SK-N-SH treated with all-trans-retinoic acid at 6 μM for 48 hours (cell line): ENCODE measurements at regions not wholly inside any gene's neighbourhood (a gene's known extent, or its start where the extent isn't known, plus 50 kb on each side); places are given as distances from the start of the nearest gene placed in this dataset.

Source experiments
- ATAC-seq: fragments of 200-7000 bp; cut with Tn5 transposase; 3 replicates; pipeline ENCODE4 v1.9.1; 2020; ENCODE audit warnings: mild to moderate bottlenecking, moderate library complexity
- ARNTL ChIP-seq: fragments of 450-650 bp; formaldehyde crosslinking; IDR thresholded peaks from 2 replicates; pipeline ENCODE4 v1.5.0; 2020; ENCODE audit warnings: low read depth, mild to moderate bottlenecking, moderate library complexity, borderline replicate concordance
- BACH2 ChIP-seq: fragments of 250-450 bp; sonication (Bioruptor Pico); IDR thresholded peaks from 2 replicates; pipeline ENCODE4 v1.9.0; 2021; ENCODE audit warnings: mild to moderate bottlenecking, borderline replicate concordance
- CSDC2 ChIP-seq: fragments of 250-450 bp; sonication (Bioruptor Pico); IDR thresholded peaks from 2 replicates; pipeline ENCODE4 v1.5.0; 2020; ENCODE audit warnings: mild to moderate bottlenecking, moderate library complexity
- ESRRG ChIP-seq: fragments of 250-450 bp; sonication (Bioruptor Pico); IDR thresholded peaks from 2 replicates; pipeline ENCODE4 v1.6.1; 2021; ENCODE audit warnings: mild to moderate bottlenecking
- GLIS3 ChIP-seq: fragments of 250-450 bp; sonication (Bioruptor Pico); IDR thresholded peaks from 2 replicates; pipeline ENCODE4 v1.5.0; 2020; ENCODE audit warnings: mild to moderate bottlenecking, moderate library complexity
- ISL1 ChIP-seq: fragments of 250-450 bp; sonication (Bioruptor Pico); IDR thresholded peaks from 2 replicates; pipeline ENCODE4 v2.1.2; 2022; ENCODE audit warnings: mild to moderate bottlenecking, moderate library complexity
- OSR1 ChIP-seq: fragments of 250-450 bp; sonication (Bioruptor Pico); IDR thresholded peaks from 2 replicates; pipeline ENCODE4 v1.8.0; 2022; ENCODE audit warnings: moderate library complexity, mild to moderate bottlenecking, inconsistent platforms
- RARB ChIP-seq: fragments of 250-450 bp; sonication (Bioruptor Pico); IDR thresholded peaks from 2 replicates; pipeline ENCODE4 v1.8.0; 2021; ENCODE audit warnings: mild to moderate bottlenecking, moderate library complexity
- TOX ChIP-seq: fragments of 250-450 bp; sonication (Bioruptor Pico); IDR thresholded peaks from 2 replicates; pipeline ENCODE4 v1.8.0; 2021; ENCODE audit warnings: mild to moderate bottlenecking, moderate library complexity, borderline replicate concordance
- ZC3H10 ChIP-seq: fragments of 250-450 bp; sonication (Bioruptor Pico); IDR thresholded peaks from 2 replicates; pipeline ENCODE4 v1.5.1; 2021; ENCODE audit warnings: mild to moderate bottlenecking, moderate library complexity
- ZFP3 ChIP-seq: fragments of 250-450 bp; sonication (Bioruptor Pico); IDR thresholded peaks from 2 replicates; pipeline ENCODE4 v1.5.0; 2020; ENCODE audit warnings: mild to moderate bottlenecking, moderate library complexity
- ZFP30 ChIP-seq: fragments of 450-650 bp; formaldehyde crosslinking; IDR thresholded peaks from 2 replicates; pipeline ENCODE4 v1.5.0; 2022; ENCODE audit warnings: mild to moderate bottlenecking, moderate library complexity
- ZNF565 ChIP-seq: fragments of 450-650 bp; formaldehyde crosslinking; conservative IDR thresholded peaks from 2 replicates; pipeline ENCODE4 v1.5.0; 2020; ENCODE audit warnings: low read depth, mild to moderate bottlenecking, moderate library complexity
- ZNF70 ChIP-seq: fragments of 450-650 bp; formaldehyde crosslinking; IDR thresholded peaks from 2 replicates; pipeline ENCODE4 v1.5.0; 2020; ENCODE audit warnings: mild to moderate bottlenecking, moderate library complexity
- ZNF8 ChIP-seq: fragments of 450-650 bp; formaldehyde crosslinking; IDR thresholded peaks from 2 replicates; pipeline ENCODE4 v1.5.0; 2020; ENCODE audit warnings: mild to moderate bottlenecking, moderate library complexity
- TF ChIP-seq, protein P1 (sequence below): fragments of 250-450 bp; sonication (Bioruptor Pico); IDR thresholded peaks from 2 replicates; pipeline ENCODE4 v1.5.1; 2021; ENCODE audit warnings: mild to moderate bottlenecking, moderate library complexity
- TF ChIP-seq, protein P2 (sequence below): fragments of 250-450 bp; sonication (Bioruptor Pico); IDR thresholded peaks from 2 replicates; pipeline ENCODE4 v1.5.1; 2020; ENCODE audit warnings: low read depth, mild to moderate bottlenecking, moderate library complexity
- TF ChIP-seq, protein P3 (sequence below): fragments of 250-450 bp; sonication (Bioruptor Pico); IDR thresholded peaks from 2 replicates; pipeline ENCODE4 v1.5.0; 2020; ENCODE audit warnings: mild to moderate bottlenecking, moderate library complexity
- TF ChIP-seq, protein P4 (sequence below): fragments of 250-450 bp; sonication (Bioruptor Pico); IDR thresholded peaks from 2 replicates; pipeline ENCODE4 v1.8.0; 2020; ENCODE audit warnings: mild to moderate bottlenecking, moderate library complexity, borderline replicate concordance
- TF ChIP-seq, protein P5 (sequence below): fragments of 250-450 bp; sonication (Bioruptor Pico); IDR thresholded peaks from 2 replicates; pipeline ENCODE4 v1.8.0; 2021; ENCODE audit warnings: low read depth, mild to moderate bottlenecking, moderate library complexity, borderline replicate concordance

DNA sequence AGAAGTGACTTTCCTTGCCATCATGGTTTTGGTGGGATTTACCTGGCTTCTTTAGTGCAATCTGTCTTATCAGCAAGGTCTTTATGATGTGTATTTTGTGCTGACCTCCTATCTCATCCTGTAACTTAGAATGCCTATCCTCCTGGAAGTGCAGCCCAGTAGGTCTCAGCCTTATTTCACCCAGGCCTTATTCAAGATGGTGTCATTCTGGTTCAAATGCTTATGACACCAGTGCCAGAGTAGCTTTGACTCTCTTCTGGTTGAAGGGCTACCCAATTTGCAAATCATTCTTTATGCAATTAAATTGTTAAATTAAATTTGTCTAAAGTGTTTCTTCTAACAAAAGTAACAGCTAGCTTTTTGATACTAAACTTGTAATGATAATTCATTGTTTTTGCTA, 58.8 kb upstream of the PRDM9 start:
- TF ChIP-seq ZC3H10 (CRISPR knock-in tag) (no peak), ZFP30 (no peak), OSR1 (CRISPR knock-in tag) (no peak), ZNF8 (CRISPR knock-in tag) (no peak), ARNTL (no peak), ZNF70 (CRISPR knock-in tag) (no peak), CSDC2 (no peak), ZNF565 (CRISPR knock-in tag) (no peak), ISL1 (CRISPR knock-in tag) (no peak), RARB (CRISPR knock-in tag) (no peak), GLIS3 (no peak), ZFP3 (CRISPR knock-in tag) (no peak), TOX (CRISPR knock-in tag) (no peak), BACH2 (CRISPR knock-in tag) (no peak), ESRRG (no peak)
- TF ChIP-seq, protein P1, sequence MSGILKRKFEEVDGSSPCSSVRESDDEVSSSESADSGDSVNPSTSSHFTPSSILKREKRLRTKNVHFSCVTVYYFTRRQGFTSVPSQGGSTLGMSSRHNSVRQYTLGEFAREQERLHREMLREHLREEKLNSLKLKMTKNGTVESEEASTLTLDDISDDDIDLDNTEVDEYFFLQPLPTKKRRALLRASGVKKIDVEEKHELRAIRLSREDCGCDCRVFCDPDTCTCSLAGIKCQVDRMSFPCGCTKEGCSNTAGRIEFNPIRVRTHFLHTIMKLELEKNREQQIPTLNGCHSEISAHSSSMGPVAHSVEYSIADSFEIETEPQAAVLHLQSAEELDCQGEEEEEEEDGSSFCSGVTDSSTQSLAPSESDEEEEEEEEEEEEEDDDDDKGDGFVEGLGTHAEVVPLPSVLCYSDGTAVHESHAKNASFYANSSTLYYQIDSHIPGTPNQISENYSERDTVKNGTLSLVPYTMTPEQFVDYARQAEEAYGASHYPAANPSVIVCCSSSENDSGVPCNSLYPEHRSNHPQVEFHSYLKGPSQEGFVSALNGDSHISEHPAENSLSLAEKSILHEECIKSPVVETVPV: no peak
- TF ChIP-seq, protein P2, sequence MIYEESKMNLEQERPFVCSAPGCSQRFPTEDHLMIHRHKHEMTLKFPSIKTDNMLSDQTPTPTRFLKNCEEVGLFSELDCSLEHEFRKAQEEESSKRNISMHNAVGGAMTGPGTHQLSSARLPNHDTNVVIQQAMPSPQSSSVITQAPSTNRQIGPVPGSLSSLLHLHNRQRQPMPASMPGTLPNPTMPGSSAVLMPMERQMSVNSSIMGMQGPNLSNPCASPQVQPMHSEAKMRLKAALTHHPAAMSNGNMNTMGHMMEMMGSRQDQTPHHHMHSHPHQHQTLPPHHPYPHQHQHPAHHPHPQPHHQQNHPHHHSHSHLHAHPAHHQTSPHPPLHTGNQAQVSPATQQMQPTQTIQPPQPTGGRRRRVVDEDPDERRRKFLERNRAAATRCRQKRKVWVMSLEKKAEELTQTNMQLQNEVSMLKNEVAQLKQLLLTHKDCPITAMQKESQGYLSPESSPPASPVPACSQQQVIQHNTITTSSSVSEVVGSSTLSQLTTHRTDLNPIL (CRISPR knock-in tag): no peak
- TF ChIP-seq, protein P3, sequence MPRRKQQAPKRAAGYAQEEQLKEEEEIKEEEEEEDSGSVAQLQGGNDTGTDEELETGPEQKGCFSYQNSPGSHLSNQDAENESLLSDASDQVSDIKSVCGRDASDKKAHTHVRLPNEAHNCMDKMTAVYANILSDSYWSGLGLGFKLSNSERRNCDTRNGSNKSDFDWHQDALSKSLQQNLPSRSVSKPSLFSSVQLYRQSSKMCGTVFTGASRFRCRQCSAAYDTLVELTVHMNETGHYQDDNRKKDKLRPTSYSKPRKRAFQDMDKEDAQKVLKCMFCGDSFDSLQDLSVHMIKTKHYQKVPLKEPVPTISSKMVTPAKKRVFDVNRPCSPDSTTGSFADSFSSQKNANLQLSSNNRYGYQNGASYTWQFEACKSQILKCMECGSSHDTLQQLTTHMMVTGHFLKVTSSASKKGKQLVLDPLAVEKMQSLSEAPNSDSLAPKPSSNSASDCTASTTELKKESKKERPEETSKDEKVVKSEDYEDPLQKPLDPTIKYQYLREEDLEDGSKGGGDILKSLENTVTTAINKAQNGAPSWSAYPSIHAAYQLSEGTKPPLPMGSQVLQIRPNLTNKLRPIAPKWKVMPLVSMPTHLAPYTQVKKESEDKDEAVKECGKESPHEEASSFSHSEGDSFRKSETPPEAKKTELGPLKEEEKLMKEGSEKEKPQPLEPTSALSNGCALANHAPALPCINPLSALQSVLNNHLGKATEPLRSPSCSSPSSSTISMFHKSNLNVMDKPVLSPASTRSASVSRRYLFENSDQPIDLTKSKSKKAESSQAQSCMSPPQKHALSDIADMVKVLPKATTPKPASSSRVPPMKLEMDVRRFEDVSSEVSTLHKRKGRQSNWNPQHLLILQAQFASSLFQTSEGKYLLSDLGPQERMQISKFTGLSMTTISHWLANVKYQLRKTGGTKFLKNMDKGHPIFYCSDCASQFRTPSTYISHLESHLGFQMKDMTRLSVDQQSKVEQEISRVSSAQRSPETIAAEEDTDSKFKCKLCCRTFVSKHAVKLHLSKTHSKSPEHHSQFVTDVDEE (CRISPR knock-in tag): no peak
- TF ChIP-seq, protein P4, sequence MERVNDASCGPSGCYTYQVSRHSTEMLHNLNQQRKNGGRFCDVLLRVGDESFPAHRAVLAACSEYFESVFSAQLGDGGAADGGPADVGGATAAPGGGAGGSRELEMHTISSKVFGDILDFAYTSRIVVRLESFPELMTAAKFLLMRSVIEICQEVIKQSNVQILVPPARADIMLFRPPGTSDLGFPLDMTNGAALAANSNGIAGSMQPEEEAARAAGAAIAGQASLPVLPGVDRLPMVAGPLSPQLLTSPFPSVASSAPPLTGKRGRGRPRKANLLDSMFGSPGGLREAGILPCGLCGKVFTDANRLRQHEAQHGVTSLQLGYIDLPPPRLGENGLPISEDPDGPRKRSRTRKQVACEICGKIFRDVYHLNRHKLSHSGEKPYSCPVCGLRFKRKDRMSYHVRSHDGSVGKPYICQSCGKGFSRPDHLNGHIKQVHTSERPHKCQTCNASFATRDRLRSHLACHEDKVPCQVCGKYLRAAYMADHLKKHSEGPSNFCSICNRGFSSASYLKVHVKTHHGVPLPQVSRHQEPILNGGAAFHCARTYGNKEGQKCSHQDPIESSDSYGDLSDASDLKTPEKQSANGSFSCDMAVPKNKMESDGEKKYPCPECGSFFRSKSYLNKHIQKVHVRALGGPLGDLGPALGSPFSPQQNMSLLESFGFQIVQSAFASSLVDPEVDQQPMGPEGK (CRISPR knock-in tag): no peak
- TF ChIP-seq, protein P5, sequence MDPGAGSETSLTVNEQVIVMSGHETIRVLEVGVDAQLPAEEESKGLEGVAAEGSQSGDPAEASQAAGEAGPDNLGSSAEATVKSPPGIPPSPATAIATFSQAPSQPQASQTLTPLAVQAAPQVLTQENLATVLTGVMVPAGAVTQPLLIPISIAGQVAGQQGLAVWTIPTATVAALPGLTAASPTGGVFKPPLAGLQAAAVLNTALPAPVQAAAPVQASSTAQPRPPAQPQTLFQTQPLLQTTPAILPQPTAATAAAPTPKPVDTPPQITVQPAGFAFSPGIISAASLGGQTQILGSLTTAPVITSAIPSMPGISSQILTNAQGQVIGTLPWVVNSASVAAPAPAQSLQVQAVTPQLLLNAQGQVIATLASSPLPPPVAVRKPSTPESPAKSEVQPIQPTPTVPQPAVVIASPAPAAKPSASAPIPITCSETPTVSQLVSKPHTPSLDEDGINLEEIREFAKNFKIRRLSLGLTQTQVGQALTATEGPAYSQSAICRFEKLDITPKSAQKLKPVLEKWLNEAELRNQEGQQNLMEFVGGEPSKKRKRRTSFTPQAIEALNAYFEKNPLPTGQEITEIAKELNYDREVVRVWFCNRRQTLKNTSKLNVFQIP (CRISPR knock-in tag): no peak
- ATAC-seq: no peak

DNA sequence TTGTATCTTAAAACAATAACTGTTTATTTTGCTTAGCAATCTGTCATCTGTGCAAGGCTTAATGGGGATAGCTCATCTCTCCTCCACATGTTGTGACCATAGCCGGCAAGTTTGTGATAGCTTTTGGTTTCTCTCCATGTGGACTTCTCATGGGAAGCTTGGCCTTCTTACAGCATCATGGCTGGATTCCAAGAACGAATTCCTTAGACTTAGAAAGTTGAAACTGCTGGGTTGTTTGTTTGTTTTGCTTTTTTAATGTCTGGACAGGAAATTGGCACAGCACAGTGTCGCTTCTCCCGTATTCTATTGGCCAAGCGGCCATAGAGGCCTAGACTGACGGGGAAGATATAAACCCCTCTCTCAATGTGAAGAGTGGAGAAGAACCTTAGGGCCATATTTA, 61.0 kb upstream of the PRDM9 start:
- TF ChIP-seq, protein P4 (CRISPR knock-in tag): no peak
- TF ChIP-seq, protein P3 (CRISPR knock-in tag): no peak
- no peak for ATAC-seq
